Lung (tissue), 11 donors: ENCODE measurements at regions not wholly inside any gene's neighbourhood (a gene's known extent, or its start where the extent isn't known, plus 50 kb on each side); places are given as distances from the start of the nearest gene placed in this dataset.

Experiments
- ATAC-seq: fragments of 200-7000 bp; cut with Tn5 transposase; one replicate; pipeline ENCODE4 v1.9.1; 2020; ENCODE audit warnings: moderate number of reproducible peaks; ENCODE audit not compliant: insufficient read depth, low FRiP score
- DNase-seq, 3 donors: peaks; one replicate each; pipeline ENCODE4 v3.0.0-alpha.2; 2013 to 2017
- H3K27ac ChIP-seq, 2 donors: one replicate each; pipeline ENCODE4 v1.5.1; 2013; ENCODE audit warnings: mild to moderate bottlenecking in 2 of 2, moderate library complexity in 2 of 2, control low read depth in 1 of 2, inconsistent platforms in 1 of 2, low read depth in 1 of 2, low read length in 1 of 2
- H3K27me3 ChIP-seq, 3 donors: one replicate each; pipeline ENCODE4 v1.5.1; 2013; ENCODE audit warnings: low read length in 2 of 3; ENCODE audit not compliant: control insufficient read depth in 3 of 3, insufficient read depth in 3 of 3
- H3K36me3 ChIP-seq, 4 donors: one replicate each; pipeline ENCODE4 v1.5.1; 2013; ENCODE audit warnings: low read length in 4 of 4, mild to moderate bottlenecking in 1 of 4, moderate library complexity in 1 of 4; ENCODE audit not compliant: control insufficient read depth in 4 of 4, insufficient read depth in 4 of 4
- H3K4me1 ChIP-seq, 5 donors: one replicate each; pipeline ENCODE4 v1.5.1; 2013; ENCODE audit warnings: low read length in 5 of 5, mild to moderate bottlenecking in 2 of 5, moderate library complexity in 1 of 5; ENCODE audit not compliant: control insufficient read depth in 5 of 5, insufficient read depth in 5 of 5
- H3K4me3 ChIP-seq: one replicate; pipeline ENCODE4 v1.5.1; 2013; ENCODE audit warnings: mild to moderate bottlenecking, control low read depth, moderate library complexity
- H3K9ac ChIP-seq, 2 donors: one replicate each; pipeline ENCODE4 v1.5.1; 2013; ENCODE audit warnings: low read length in 2 of 2, control low read depth in 1 of 2; ENCODE audit not compliant: insufficient read depth in 1 of 2
- H3K9me3 ChIP-seq, 4 donors: one replicate each; pipeline ENCODE4 v1.5.1; 2013; ENCODE audit warnings: low read length in 3 of 4, mild to moderate bottlenecking in 1 of 4, moderate library complexity in 1 of 4; ENCODE audit not compliant: control insufficient read depth in 4 of 4, insufficient read depth in 3 of 4
- CTCF ChIP-seq: IDR thresholded peaks from 2 replicates; pipeline ENCODE4 v1.5.1; 2012; ENCODE audit warnings: mild to moderate bottlenecking; ENCODE audit errors: control extremely low read depth, extremely low read depth
- WGBS, 2 donors: extraction: QIAGEN DNeasy Blood & Tissue Kit; methylation state at CpG; one replicate each; pipeline ENCODE4 v1.1.7; 2013; 5-methylcytosine and 5-hydroxymethylcytosine counted together
- donor health status: control.
- donor health status: control.
- donor health status: Bipolar disorder and iron deficiency.
- donor health status: healthy.
- donor health status: DM: yes; HTN: yes; CAD: no.

DNA sequence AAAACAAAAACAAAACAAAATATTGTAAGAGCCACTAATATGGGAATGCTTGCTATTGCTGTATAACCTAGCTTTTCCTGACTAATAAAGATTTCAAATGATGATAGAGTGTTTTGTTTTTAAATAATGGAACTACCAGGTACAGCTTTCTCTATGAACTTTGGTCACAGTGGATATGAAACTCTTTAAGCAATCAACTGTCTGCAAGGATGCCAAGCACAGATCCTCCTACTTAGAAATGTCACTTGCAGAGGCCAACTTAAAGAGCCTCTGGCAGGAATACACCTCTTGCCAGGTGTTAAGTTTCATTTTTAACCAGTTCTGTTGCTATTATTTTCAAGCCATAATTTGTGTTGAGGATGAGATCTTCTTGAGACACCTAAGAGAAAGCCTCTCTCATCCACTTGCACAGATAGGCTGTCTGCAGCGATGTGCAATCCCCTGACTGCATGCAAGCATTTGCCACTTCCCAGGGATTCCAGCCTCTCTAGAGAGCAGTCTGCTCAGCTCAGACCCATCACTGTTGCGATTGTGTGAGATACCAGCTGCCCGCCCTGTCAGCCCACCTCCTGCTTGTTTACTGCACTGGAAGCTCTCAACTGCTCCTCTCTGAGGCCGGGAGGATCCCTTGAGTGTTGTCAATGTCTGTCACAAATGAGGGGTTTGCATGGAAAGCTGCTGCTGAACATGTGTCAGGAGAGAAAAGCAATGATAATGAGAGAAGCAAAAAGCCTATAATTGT is 86.1 kb upstream of the SCG2 start:
- no peak for TF ChIP-seq CTCF
- DNase-seq = no peak
- WGBS, 2 donors = 55 to 58% methylated on average over 4 of the region's 4 CpGs

GRCh38 chr2:223681125-223681524 is 79.0 kb upstream of the SCG2 start:
- WGBS, 2 donors = 48 to 58% methylated on average over 3 of the region's 3 CpGs
- ATAC-seq (no peak), DNase-seq (no peak)
- Histone ChIP-seq H3K27me3 (no peaks in the 10 kb centered on the region), H3K27ac (no peak overlapping the region), H3K4me1 (no peaks in the 10 kb centered on the region), H3K9me3 (no peaks in the 10 kb centered on the region), H3K36me3 (no peaks in the 10 kb centered on the region), H3K4me3 (no peak overlapping the region), H3K9ac (no peak overlapping the region)
- no peak for TF ChIP-seq CTCF

More for the DNA sequence above, 86.1 kb upstream of the SCG2 start:
- Histone ChIP-seq H3K9ac (no peak overlapping the region), H3K9me3 (no peaks in the 10 kb centered on the region), H3K27me3 (no peaks in the 10 kb centered on the region), H3K4me1 (no peaks in the 10 kb centered on the region), H3K27ac (no peak overlapping the region), H3K4me3 (no peak overlapping the region), H3K36me3 (no peaks in the 10 kb centered on the region)
- no peak for ATAC-seq

DNA sequence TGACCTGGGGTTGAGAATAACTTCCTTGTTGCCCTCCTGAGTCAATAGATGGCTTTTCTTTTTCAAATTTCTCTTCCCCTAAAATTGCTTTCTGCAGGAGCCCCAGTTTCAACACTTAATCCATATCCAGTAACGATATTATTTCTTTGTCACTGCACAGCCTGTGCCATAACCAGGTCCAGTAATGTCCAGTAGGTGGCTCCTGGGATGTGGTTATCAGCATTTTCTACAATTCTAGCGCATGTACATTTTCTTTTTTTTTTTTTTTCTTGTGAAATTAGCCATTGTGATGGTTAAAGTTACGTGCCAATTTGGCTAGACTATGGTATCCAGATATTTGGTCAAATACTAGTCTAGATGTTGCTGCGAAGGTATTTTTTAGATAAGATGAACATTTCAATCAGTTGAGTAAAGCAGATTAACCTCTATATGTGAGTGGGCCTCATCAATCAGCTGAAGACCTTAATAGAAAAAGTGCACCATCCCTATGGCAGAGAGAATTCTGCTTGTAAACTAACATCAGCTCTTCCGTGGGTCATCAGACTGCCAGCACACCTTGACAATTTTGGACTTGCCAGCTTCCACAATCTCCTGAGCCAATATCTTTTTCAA is 72.9 kb upstream of the SCG2 start:
- TF ChIP-seq CTCF = no peak
- no peaks in the 10 kb centered on the region for H3K4me1 ChIP-seq
- no peak overlapping the region for H3K4me3 ChIP-seq
- WGBS, 2 donors = 76 to 81% methylated on average over 5 of the region's 5 CpGs
- ATAC-seq (no peak), DNase-seq (peak in 2 of 3 donors; percentile 23 to 27)
- H3K27ac ChIP-seq = no peak overlapping the region
- no peak overlapping the region for H3K9ac ChIP-seq
- no peaks in the 10 kb centered on the region for H3K27me3 ChIP-seq
- H3K9me3 ChIP-seq = no peaks in the 10 kb centered on the region
- no peaks in the 10 kb centered on the region for H3K36me3 ChIP-seq
